ENCODE measurements at regions not wholly inside any gene's neighbourhood (a gene's known extent, or its start where the extent isn't known, plus 50 kb on each side); places are given as distances from the start of the nearest gene placed in this dataset.

DNA sequence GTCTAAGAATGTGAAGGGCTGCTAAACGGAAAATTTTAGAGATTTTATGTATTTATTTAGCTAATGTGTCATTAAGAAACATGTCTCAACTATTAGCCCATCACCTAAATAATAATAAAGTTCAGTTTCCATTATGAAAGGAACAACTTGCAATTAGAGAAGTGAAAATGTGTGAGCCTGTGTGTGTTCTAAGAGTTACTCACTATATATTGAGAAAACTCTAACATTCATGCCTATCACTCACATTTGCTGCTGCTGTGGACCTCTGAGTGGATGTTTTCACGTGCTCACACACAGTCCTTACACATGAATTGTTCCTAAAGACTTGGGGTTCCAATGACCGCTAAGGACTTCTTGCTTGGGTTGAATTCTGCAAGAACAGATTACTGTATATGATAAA, 364.0 kb downstream of the TMA16 start:
- 82% methylated on average over 3 of the region's 3 CpGs; no CpG with 5 or more reads in 1 of the 2 experiments for WGBS, 2 experiments (ENCODE audit: extremely low coverage in 1 of 2, insufficient coverage in 1 of 2, insufficient read length in 1 of 2, insufficient replicate concordance in 2 of 2, low coverage in 1 of 2, low lambda C conversion rate in 2 of 2, missing lambda C conversion rate in 1 of 2)
- H4K5ac ChIP-seq (ENCODE audit: insufficient read length, low read depth, low read length): no peak overlapping the region
- no peak overlapping the region for H2BK120ac ChIP-seq (replicated peaks; ENCODE audit: low read depth, low read length)
- H3K23ac ChIP-seq (ENCODE audit: insufficient read length): no peak overlapping the region
- no peaks in the 10 kb centered on the region for H3K79me1 ChIP-seq (ENCODE audit: low read depth, low read length)
- no peak for DNase-seq (ENCODE audit: low read depth in 1 of 2, low spot score in 2 of 2)
- H3K4me3 ChIP-seq (ENCODE audit: extremely low read depth in 1 of 4, insufficient read depth in 2 of 4, low read depth in 3 of 4, low read length in 4 of 4): no peak overlapping the region
- ChIA-PET CTCF (ENCODE audit: partially characterized antibody) (no interaction called here), POLR2A (ENCODE audit: partially characterized antibody) (no interaction called here)
- H2BK5ac ChIP-seq (ENCODE audit: low read depth, low read length): no peak overlapping the region
- FAIRE-seq: no peak
- peaks cover 0 to 2% (median 0%) of the 10 kb centered on the region in 4 experiments; a peak in 2 of 7 replicates for H3K4me1 ChIP-seq (replicated peaks in 1 of 4; ENCODE audit: control insufficient read depth in 3 of 4, insufficient read depth in 4 of 4, low read length in 3 of 4)
- H3K27ac ChIP-seq (ENCODE audit: low read depth, low read length): no peak overlapping the region
- no peak overlapping the region for H2AK5ac ChIP-seq (ENCODE audit: low read depth, low read length)
- H3K36me3 ChIP-seq (ENCODE audit: control insufficient read depth in 2 of 4, insufficient read depth in 4 of 4, low read length in 3 of 4): no peaks in the 10 kb centered on the region
- H4K8ac ChIP-seq (ENCODE audit: extremely low read depth, insufficient read depth, low read length): no peak overlapping the region
- no peak overlapping the region for H3K9ac ChIP-seq (replicated peaks in 1 of 4; ENCODE audit: extremely low read depth in 1 of 4, low read depth in 3 of 4, low read length in 3 of 4)
- H3K14ac ChIP-seq (ENCODE audit: insufficient read length): no peak overlapping the region
- H3K18ac ChIP-seq (ENCODE audit: extremely low read depth, low read length): no peak overlapping the region
- H2BK15ac ChIP-seq (ENCODE audit: low read length): no peak overlapping the region
- no peak overlapping the region for H3K4me2 ChIP-seq (ENCODE audit: insufficient read depth in 1 of 2, low read depth in 2 of 2, low read length in 2 of 2)
- no peak overlapping the region for H2BK12ac ChIP-seq (ENCODE audit: low read depth, low read length)
- no peaks in the 10 kb centered on the region for H4K20me1 ChIP-seq (replicated peaks in 1 of 2; ENCODE audit: control insufficient read depth in 1 of 2, insufficient read depth in 2 of 2, low read length in 2 of 2)
- no peaks in the 10 kb centered on the region for H3K79me2 ChIP-seq (ENCODE audit: control insufficient read depth in 1 of 2, insufficient read depth in 2 of 2, low read length in 2 of 2)
- no peak overlapping the region for H2AFZ ChIP-seq (ENCODE audit: low read length)
- H3K23me2 ChIP-seq (ENCODE audit: low read depth, low read length): no peaks in the 10 kb centered on the region
- H3K56ac ChIP-seq (replicated peaks; ENCODE audit: insufficient read length, low read depth, low read length): no peak overlapping the region
- H3K27me3 ChIP-seq (replicated peaks in 1 of 4; ENCODE audit: control insufficient read depth in 3 of 4, extremely low read depth in 1 of 4, insufficient read depth in 3 of 4, low read length in 3 of 4): peaks cover 0 to 1% (median 0%) of the 10 kb centered on the region in 4 experiments; a peak in 1 of 7 replicates
- H3K9me3 ChIP-seq (ENCODE audit: insufficient read depth in 2 of 2, low read depth in 1 of 2, low read length in 1 of 2): no peaks in the 10 kb centered on the region
- H3K4ac ChIP-seq (replicated peaks; ENCODE audit: insufficient read length, low read depth, low read length): no peak overlapping the region
- H4K91ac ChIP-seq (replicated peaks; ENCODE audit: insufficient read length, low read length): no peak overlapping the region
- H2BK20ac ChIP-seq (ENCODE audit: low read length): no peak overlapping the region
- TF ChIP-seq GABPA (IDR thresholded peaks at IDR 0.05; ENCODE audit: borderline replicate concordance, insufficient read depth, low read length): no peak
- no peak for TF ChIP-seq EP300 (IDR thresholded peaks at IDR 0.05; ENCODE audit: borderline replicate concordance in 1 of 2, low read depth in 2 of 2, low read length in 2 of 2)
- TF ChIP-seq POU5F1 (IDR thresholded peaks at IDR 0.05; ENCODE audit: low read depth, low read length): no peak
- TF ChIP-seq, protein P1, sequence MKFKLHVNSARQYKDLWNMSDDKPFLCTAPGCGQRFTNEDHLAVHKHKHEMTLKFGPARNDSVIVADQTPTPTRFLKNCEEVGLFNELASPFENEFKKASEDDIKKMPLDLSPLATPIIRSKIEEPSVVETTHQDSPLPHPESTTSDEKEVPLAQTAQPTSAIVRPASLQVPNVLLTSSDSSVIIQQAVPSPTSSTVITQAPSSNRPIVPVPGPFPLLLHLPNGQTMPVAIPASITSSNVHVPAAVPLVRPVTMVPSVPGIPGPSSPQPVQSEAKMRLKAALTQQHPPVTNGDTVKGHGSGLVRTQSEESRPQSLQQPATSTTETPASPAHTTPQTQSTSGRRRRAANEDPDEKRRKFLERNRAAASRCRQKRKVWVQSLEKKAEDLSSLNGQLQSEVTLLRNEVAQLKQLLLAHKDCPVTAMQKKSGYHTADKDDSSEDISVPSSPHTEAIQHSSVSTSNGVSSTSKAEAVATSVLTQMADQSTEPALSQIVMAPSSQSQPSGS (IDR thresholded peaks at IDR 0.05; ENCODE audit: low read length): no peak
- TF ChIP-seq POLR2AphosphoS5 (IDR thresholded peaks at IDR 0.05; ENCODE audit: low read depth, low read length): no peak
- TF ChIP-seq SIX5 (IDR thresholded peaks at IDR 0.05; ENCODE audit: low read depth, low read length): no peak
- no peak for TF ChIP-seq SAP30 (IDR thresholded peaks at IDR 0.05; ENCODE audit: insufficient read depth, insufficient replicate concordance, low read length)
- no peak for TF ChIP-seq TEAD4 (IDR thresholded peaks at IDR 0.05; ENCODE audit: low read depth, low read length)
- TF ChIP-seq BCL11A (IDR thresholded peaks at IDR 0.05; ENCODE audit: low read depth in 2 of 2, low read length in 2 of 2): no peak
- TF ChIP-seq CEBPB (IDR thresholded peaks at IDR 0.05; ENCODE audit: low read depth, low read length): no peak
- TF ChIP-seq TAF7 (optimal IDR thresholded peaks at IDR 0.05; ENCODE audit: borderline replicate concordance, low read depth, low read length): no peak
- no peak for TF ChIP-seq SRF (IDR thresholded peaks at IDR 0.05; ENCODE audit: low read depth, low read length)
- TF ChIP-seq RFX5 (IDR thresholded peaks at IDR 0.05; ENCODE audit: borderline replicate concordance, low read depth, low read length): no peak

Data from H1 (cell line).